BJ (cell line): ENCODE measurements at regions not wholly inside any gene's neighbourhood (a gene's known extent, or its start where the extent isn't known, plus 50 kb on each side); places are given as distances from the start of the nearest gene placed in this dataset.

Source experiments
- CTCF ChIA-PET: fragments of 350-600 bp; formaldehyde crosslinking; extraction: SDS; loops from one replicate; lab custom pipeline; 2021; ENCODE audit warnings: antibody characterized with exemption, inconsistent platforms; lab: Yijun Ruan, JAX
- POLR2A ChIA-PET: fragments of 300-600 bp; sonication (Branson Sonifier 250); formaldehyde crosslinking; extraction: SDS; loops from one replicate; lab custom pipeline; 2021; ENCODE audit warnings: antibody characterized with exemption; lab: Charles Lee
- DNase-seq: peaks from one replicate; pipeline ENCODE4 v3.0.0-alpha.2; 2011; ENCODE audit warnings: low read depth
- H3K27me3 ChIP-seq: 2 replicates; pipeline ENCODE4 v1.6.0; 2011; ENCODE audit warnings: low read length; ENCODE audit not compliant: control insufficient read depth, insufficient read depth
- H3K36me3 ChIP-seq: 2 replicates; pipeline ENCODE4 v1.5.1; 2011; ENCODE audit warnings: low read length; ENCODE audit not compliant: control insufficient read depth, insufficient read depth
- H3K4me3 ChIP-seq: 2 replicates; pipeline ENCODE4 v1.5.1; 2011; ENCODE audit warnings: low read depth, mild to moderate bottlenecking, control low read depth, low read length
- CTCF ChIP-seq: IDR thresholded peaks from 2 replicates; pipeline ENCODE4 v1.5.1; 2011; ENCODE audit warnings: low read depth, mild to moderate bottlenecking, control low read depth, inconsistent platforms, low read length, moderate library complexity; ENCODE audit not compliant: insufficient read depth

- no peaks in the 10 kb centered on the region for H3K36me3 ChIP-seq
- CTCF ChIA-PET = interaction anchor here (1.0 kb wide), 1 partner anchor 324 kb away, joined by 4 read pairs; no protein-coding TSS in a partner anchor
- no peak for TF ChIP-seq CTCF
- H3K4me3 ChIP-seq = no peak overlapping the region
- POLR2A ChIA-PET = no interaction called here
- H3K27me3 ChIP-seq = no peaks in the 10 kb centered on the region
- DNase-seq = no peak
These were observed 514.7 kb downstream of the MAT2B start for GRCh38 chr5:164020116-164020515.

GRCh38 chr5:164027738-164028137 lies 522.3 kb downstream of the MAT2B start:
- Histone ChIP-seq H3K4me3 (no peak overlapping the region), H3K36me3 (no peaks in the 10 kb centered on the region), H3K27me3 (no peaks in the 10 kb centered on the region)
- ChIA-PET CTCF (no interaction called here), POLR2A (no interaction called here)
- TF ChIP-seq CTCF = no peak
- no peak for DNase-seq

- ChIA-PET CTCF (no interaction called here), POLR2A (no interaction called here)
- no peaks in the 10 kb centered on the region for H3K27me3 ChIP-seq
- H3K4me3 ChIP-seq = no peak overlapping the region
- no peak for DNase-seq
- H3K36me3 ChIP-seq = no peaks in the 10 kb centered on the region
- TF ChIP-seq CTCF = no peak
These were observed 532.8 kb downstream of the MAT2B start for GRCh38 chr5:164038128-164038783.

GRCh38 chr5:164041105-164041504 lies 535.7 kb downstream of the MAT2B start:
- CTCF ChIA-PET = no interaction called here
- TF ChIP-seq CTCF = no peak
- POLR2A ChIA-PET = no interaction called here
- Histone ChIP-seq H3K36me3 (no peaks in the 10 kb centered on the region), H3K27me3 (no peaks in the 10 kb centered on the region), H3K4me3 (no peak overlapping the region)
- DNase-seq = no peak

GRCh38 chr5:164048359-164048926 lies 543.0 kb downstream of the MAT2B start:
- ChIA-PET CTCF (no interaction called here), POLR2A (no interaction called here)
- Histone ChIP-seq H3K4me3 (no peak overlapping the region), H3K27me3 (no peaks in the 10 kb centered on the region), H3K36me3 (no peaks in the 10 kb centered on the region)
- DNase-seq = no peak
- no peak for TF ChIP-seq CTCF
